ENCODE measurements at regions not wholly inside any gene's neighbourhood (a gene's known extent, or its start where the extent isn't known, plus 50 kb on each side); places are given as distances from the start of the nearest gene placed in this dataset.
"Not testable (repeated sequence)": the region's sequence is repeated elsewhere in the genome, so short reads cannot be mapped to it uniquely, and the experiment has no call there.

GRCh38 chr5:38615042-38615441 lies 58.6 kb upstream of the LIFR start:
- no peak overlapping the region for H3K4me3 ChIP-seq (ENCODE audit: low read depth, low read length)
- TF ChIP-seq CTCF (conservative IDR thresholded peaks at IDR 0.05; ENCODE audit: low read depth, low read length) = no peak
- DNase-seq (ENCODE audit: low read depth) = no peak

GRCh38 chr5:38615981-38616451 lies 59.6 kb upstream of the LIFR start:
- DNase-seq (ENCODE audit: low read depth) = no peak
- no peak for TF ChIP-seq CTCF (conservative IDR thresholded peaks at IDR 0.05; ENCODE audit: low read depth, low read length)
- H3K4me3 ChIP-seq (ENCODE audit: low read depth, low read length) = no peak overlapping the region

- no peak for TF ChIP-seq CTCF (conservative IDR thresholded peaks at IDR 0.05; ENCODE audit: low read depth, low read length)
- no peak for DNase-seq (ENCODE audit: low read depth)
- no peak overlapping the region for H3K4me3 ChIP-seq (ENCODE audit: low read depth, low read length)
These were observed 61.7 kb upstream of the LIFR start for GRCh38 chr5:38618154-38618553.

GRCh38 chr5:38621331-38621730 lies 64.9 kb upstream of the LIFR start:
- no peak for DNase-seq (ENCODE audit: low read depth)
- TF ChIP-seq CTCF (conservative IDR thresholded peaks at IDR 0.05; ENCODE audit: low read depth, low read length) = no peak
- no peak overlapping the region for H3K4me3 ChIP-seq (ENCODE audit: low read depth, low read length)

GRCh38 chr5:38621840-38622437 lies 65.5 kb upstream of the LIFR start:
- no peak for TF ChIP-seq CTCF (conservative IDR thresholded peaks at IDR 0.05; ENCODE audit: low read depth, low read length)

GRCh38 chr5:38622723-38623129 lies 66.3 kb upstream of the LIFR start:
- no peak for DNase-seq (ENCODE audit: low read depth)
- H3K4me3 ChIP-seq (ENCODE audit: low read depth, low read length) = no peak overlapping the region
- no peak for TF ChIP-seq CTCF (conservative IDR thresholded peaks at IDR 0.05; ENCODE audit: low read depth, low read length)

More at GRCh38 chr5:38621840-38622437, 65.5 kb upstream of the LIFR start:
- no peak for DNase-seq (ENCODE audit: low read depth)
- H3K4me3 ChIP-seq (ENCODE audit: low read depth, low read length) = no peak overlapping the region

- DNase-seq (ENCODE audit: low read depth); H3K4me3 ChIP-seq (ENCODE audit: low read depth, low read length): not testable (repeated sequence)
These were observed 68.1 kb upstream of the LIFR start for GRCh38 chr5:38624541-38624940.

- not testable (repeated sequence) for DNase-seq (ENCODE audit: low read depth)
These were observed 74.9 kb upstream of the LIFR start for GRCh38 chr5:38631376-38631775.

More at GRCh38 chr5:38631376-38631775, 74.9 kb upstream of the LIFR start:
- H3K4me3 ChIP-seq (ENCODE audit: low read depth, low read length) = not testable (repeated sequence)
